ENCODE measurements at regions not wholly inside any gene's neighbourhood (a gene's known extent, or its start where the extent isn't known, plus 50 kb on each side); places are given as distances from the start of the nearest gene placed in this dataset.

- Histone ChIP-seq H3K27ac (ENCODE audit: low read length) (no peak overlapping the region), H4K20me1 (ENCODE audit: insufficient read depth) (no peaks in the 10 kb centered on the region), H3K36me3 (ENCODE audit: insufficient read depth, low read length) (no peaks in the 10 kb centered on the region), H3K9me3 (ENCODE audit: low read length) (no peaks in the 10 kb centered on the region), H3K9ac (ENCODE audit: low read length) (no peak overlapping the region), H2AFZ (ENCODE audit: low read depth, low read length) (no peak overlapping the region), H3K4me2 (ENCODE audit: low read length) (no peak overlapping the region), H3K4me3 (ENCODE audit: low read length) (no peak overlapping the region), H3K9me2 (ENCODE audit: insufficient read depth, low read length) (no peaks in the 10 kb centered on the region), H3F3A (ENCODE audit: insufficient read depth, low read length, poor library complexity, severe bottlenecking) (no peaks in the 10 kb centered on the region), H3K27me3 (ENCODE audit: insufficient read depth, low read depth, low read length) (no peaks in the 10 kb centered on the region), H3K79me2 (replicated peaks; ENCODE audit: insufficient read depth, low read length) (no peaks in the 10 kb centered on the region)
- no peak for TF ChIP-seq EP300 (conservative IDR thresholded peaks at IDR 0.05; ENCODE audit: poor library complexity, severe bottlenecking)
- TF ChIP-seq MXI1 (conservative IDR thresholded peaks at IDR 0.05; ENCODE audit: poor library complexity, severe bottlenecking): no peak
- TF ChIP-seq SMC3 (conservative IDR thresholded peaks at IDR 0.05; ENCODE audit: poor library complexity): no peak
- TF ChIP-seq, protein P1, sequence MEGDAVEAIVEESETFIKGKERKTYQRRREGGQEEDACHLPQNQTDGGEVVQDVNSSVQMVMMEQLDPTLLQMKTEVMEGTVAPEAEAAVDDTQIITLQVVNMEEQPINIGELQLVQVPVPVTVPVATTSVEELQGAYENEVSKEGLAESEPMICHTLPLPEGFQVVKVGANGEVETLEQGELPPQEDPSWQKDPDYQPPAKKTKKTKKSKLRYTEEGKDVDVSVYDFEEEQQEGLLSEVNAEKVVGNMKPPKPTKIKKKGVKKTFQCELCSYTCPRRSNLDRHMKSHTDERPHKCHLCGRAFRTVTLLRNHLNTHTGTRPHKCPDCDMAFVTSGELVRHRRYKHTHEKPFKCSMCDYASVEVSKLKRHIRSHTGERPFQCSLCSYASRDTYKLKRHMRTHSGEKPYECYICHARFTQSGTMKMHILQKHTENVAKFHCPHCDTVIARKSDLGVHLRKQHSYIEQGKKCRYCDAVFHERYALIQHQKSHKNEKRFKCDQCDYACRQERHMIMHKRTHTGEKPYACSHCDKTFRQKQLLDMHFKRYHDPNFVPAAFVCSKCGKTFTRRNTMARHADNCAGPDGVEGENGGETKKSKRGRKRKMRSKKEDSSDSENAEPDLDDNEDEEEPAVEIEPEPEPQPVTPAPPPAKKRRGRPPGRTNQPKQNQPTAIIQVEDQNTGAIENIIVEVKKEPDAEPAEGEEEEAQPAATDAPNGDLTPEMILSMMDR (IDR thresholded peaks at IDR 0.05; ENCODE audit: poor library complexity, severe bottlenecking): no peak
These were observed 175.0 kb downstream of the OTUD1 start for GRCh38 chr10:23613900-23614299.

DNA sequence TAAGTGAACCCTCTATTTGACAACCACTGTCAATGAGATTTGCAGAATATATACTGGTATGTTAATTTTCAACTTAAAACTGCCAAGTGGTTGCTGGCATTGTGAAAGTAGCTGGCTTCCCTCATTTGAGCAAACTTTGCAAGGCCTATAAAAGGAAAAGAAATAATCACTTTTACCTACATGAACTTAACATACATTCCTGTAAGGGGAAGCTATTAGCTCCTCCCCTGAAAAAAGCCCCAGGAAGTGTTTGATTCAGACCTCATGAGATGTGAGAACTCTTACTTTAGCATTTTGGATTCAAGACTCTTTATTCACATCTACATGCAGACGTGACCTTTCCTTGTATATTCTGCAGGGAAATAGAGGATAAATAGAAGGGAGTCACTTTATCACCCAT is 175.6 kb downstream of the OTUD1 start:
- Histone ChIP-seq H3K36me3 (ENCODE audit: insufficient read depth, low read length) (no peaks in the 10 kb centered on the region), H2AFZ (ENCODE audit: low read depth, low read length) (no peak overlapping the region), H3F3A (ENCODE audit: insufficient read depth, low read length, poor library complexity, severe bottlenecking) (no peaks in the 10 kb centered on the region), H3K79me2 (replicated peaks; ENCODE audit: insufficient read depth, low read length) (no peaks in the 10 kb centered on the region), H3K4me2 (ENCODE audit: low read length) (no peak overlapping the region), H3K9me3 (ENCODE audit: low read length) (no peaks in the 10 kb centered on the region), H3K4me3 (ENCODE audit: low read length) (no peak overlapping the region), H3K9me2 (ENCODE audit: insufficient read depth, low read length) (no peaks in the 10 kb centered on the region), H4K20me1 (ENCODE audit: insufficient read depth) (no peaks in the 10 kb centered on the region), H3K27me3 (ENCODE audit: insufficient read depth, low read depth, low read length) (no peaks in the 10 kb centered on the region), H3K9ac (ENCODE audit: low read length) (no peak overlapping the region), H3K27ac (ENCODE audit: low read length) (no peak overlapping the region)
- peak; percentile 42 for TF ChIP-seq EP300 (conservative IDR thresholded peaks at IDR 0.05; ENCODE audit: poor library complexity, severe bottlenecking)
- no peak for TF ChIP-seq TAF1 (IDR thresholded peaks at IDR 0.05; ENCODE audit: low read depth)

DNA sequence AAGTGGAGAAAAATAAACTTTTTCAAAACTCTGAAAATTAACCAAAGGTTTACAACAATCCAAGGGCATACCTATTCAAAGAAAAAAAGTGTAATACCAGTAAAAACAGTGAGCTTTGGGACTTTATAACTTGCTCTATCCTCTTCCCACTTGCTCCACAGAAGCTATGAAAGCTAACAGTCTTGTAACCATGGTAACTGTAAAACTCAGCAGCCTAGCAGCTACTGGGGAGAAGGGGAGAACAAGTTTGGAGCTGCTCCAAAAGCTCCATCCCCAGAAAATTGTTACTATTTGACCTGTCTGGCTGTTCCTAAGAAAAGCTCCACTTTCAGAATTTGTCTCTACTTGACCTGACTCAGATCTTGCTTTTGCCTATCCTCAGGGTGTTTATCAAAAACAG is 191.5 kb downstream of the OTUD1 start:
- no peak overlapping the region for H2AFZ ChIP-seq (ENCODE audit: low read depth, low read length)
- no peaks in the 10 kb centered on the region for H3K79me2 ChIP-seq (replicated peaks; ENCODE audit: insufficient read depth, low read length)
- TF ChIP-seq MXI1 (conservative IDR thresholded peaks at IDR 0.05; ENCODE audit: poor library complexity, severe bottlenecking): no peak
- no peak overlapping the region for H3K9ac ChIP-seq (ENCODE audit: low read length)
- no peak overlapping the region for H3K4me3 ChIP-seq (ENCODE audit: low read length)
- H3K27me3 ChIP-seq (ENCODE audit: insufficient read depth, low read depth, low read length): no peaks in the 10 kb centered on the region
- no peaks in the 10 kb centered on the region for H3K9me3 ChIP-seq (ENCODE audit: low read length)
- H3K4me2 ChIP-seq (ENCODE audit: low read length): no peak overlapping the region
- H3K27ac ChIP-seq (ENCODE audit: low read length): no peak overlapping the region
- H3K36me3 ChIP-seq (ENCODE audit: insufficient read depth, low read length): no peaks in the 10 kb centered on the region
- H3K9me2 ChIP-seq (ENCODE audit: insufficient read depth, low read length): no peaks in the 10 kb centered on the region
- H4K20me1 ChIP-seq (ENCODE audit: insufficient read depth): no peaks in the 10 kb centered on the region
- H3F3A ChIP-seq (ENCODE audit: insufficient read depth, low read length, poor library complexity, severe bottlenecking): no peaks in the 10 kb centered on the region

GRCh38 chr10:23630885-23631284 is 192.0 kb downstream of the OTUD1 start:
- H3K4me3 ChIP-seq (ENCODE audit: low read length): no peak overlapping the region
- H3K79me2 ChIP-seq (replicated peaks; ENCODE audit: insufficient read depth, low read length): no peaks in the 10 kb centered on the region
- no peaks in the 10 kb centered on the region for H3K9me3 ChIP-seq (ENCODE audit: low read length)
- TF ChIP-seq, protein P1 (IDR thresholded peaks at IDR 0.05; ENCODE audit: poor library complexity, severe bottlenecking): no peak
- TF ChIP-seq REST (IDR thresholded peaks at IDR 0.05; ENCODE audit: borderline replicate concordance) (no peak), RAD21 (conservative IDR thresholded peaks at IDR 0.05) (no peak), SMC3 (conservative IDR thresholded peaks at IDR 0.05; ENCODE audit: poor library complexity) (no peak)
- no peaks in the 10 kb centered on the region for H3K27me3 ChIP-seq (ENCODE audit: insufficient read depth, low read depth, low read length)
- H4K20me1 ChIP-seq (ENCODE audit: insufficient read depth): no peaks in the 10 kb centered on the region
- H3K4me2 ChIP-seq (ENCODE audit: low read length): no peak overlapping the region
- H3K27ac ChIP-seq (ENCODE audit: low read length): no peak overlapping the region
- no peak overlapping the region for H3K9ac ChIP-seq (ENCODE audit: low read length)
- H3F3A ChIP-seq (ENCODE audit: insufficient read depth, low read length, poor library complexity, severe bottlenecking): no peaks in the 10 kb centered on the region
- H3K9me2 ChIP-seq (ENCODE audit: insufficient read depth, low read length): no peaks in the 10 kb centered on the region
- no peaks in the 10 kb centered on the region for H3K36me3 ChIP-seq (ENCODE audit: insufficient read depth, low read length)
- H2AFZ ChIP-seq (ENCODE audit: low read depth, low read length): no peak overlapping the region

Measured in neural cell (in vitro differentiated cells).